ENCODE measurements at regions not wholly inside any gene's neighbourhood (a gene's known extent, or its start where the extent isn't known, plus 50 kb on each side); places are given as distances from the start of the nearest gene placed in this dataset.
A peak's percentile ranks its signal among the peaks of the same experiment; 100 is the strongest.
"Not testable (repeated sequence)": the region's sequence is repeated elsewhere in the genome, so short reads cannot be mapped to it uniquely, and the experiment has no call there.

GRCh38 chr3:171974986-171975837 lies 64.2 kb upstream of the FNDC3B start:
- DNase-seq (ENCODE audit: low read depth), result no peak
- in situ Hi-C loops (cut with HindIII; ENCODE audit: low pct_unique_long_range_greater_than_20kb, low sequenced_read_pairs), result no loop called here

GRCh38 chr3:171976526-171976925 lies 62.9 kb upstream of the FNDC3B start:
- in situ Hi-C loops (cut with HindIII; ENCODE audit: low pct_unique_long_range_greater_than_20kb, low sequenced_read_pairs), result no loop called here

GRCh38 chr3:171977441-171977840 lies 61.9 kb upstream of the FNDC3B start:
- DNase-seq (ENCODE audit: low read depth), result no peak
- in situ Hi-C loops (cut with HindIII; ENCODE audit: low pct_unique_long_range_greater_than_20kb, low sequenced_read_pairs), result no loop called here

More at GRCh38 chr3:171976526-171976925, 62.9 kb upstream of the FNDC3B start:
- no peak for DNase-seq (ENCODE audit: low read depth)

GRCh38 chr3:171977860-171978259 lies 61.5 kb upstream of the FNDC3B start:
- DNase-seq (ENCODE audit: low read depth), result no peak
- in situ Hi-C loops (cut with HindIII; ENCODE audit: low pct_unique_long_range_greater_than_20kb, low sequenced_read_pairs), result no loop called here

GRCh38 chr3:171978390-171978789 lies 61.0 kb upstream of the FNDC3B start:
- in situ Hi-C loops (cut with HindIII; ENCODE audit: low pct_unique_long_range_greater_than_20kb, low sequenced_read_pairs), result no loop called here

GRCh38 chr3:171979081-171979480 lies 60.3 kb upstream of the FNDC3B start:
- in situ Hi-C loops (cut with HindIII; ENCODE audit: low pct_unique_long_range_greater_than_20kb, low sequenced_read_pairs), result no loop called here
- no peak for DNase-seq (ENCODE audit: low read depth)

More at GRCh38 chr3:171978390-171978789, 61.0 kb upstream of the FNDC3B start:
- DNase-seq (ENCODE audit: low read depth), result no peak

GRCh38 chr3:171980578-171981270 lies 58.7 kb upstream of the FNDC3B start:
- DNase-seq (ENCODE audit: low read depth), result no peak
- in situ Hi-C loops (cut with HindIII; ENCODE audit: low pct_unique_long_range_greater_than_20kb, low sequenced_read_pairs), result no loop called here

GRCh38 chr3:171981271-171981605 lies 58.1 kb upstream of the FNDC3B start:
- no peak for DNase-seq (ENCODE audit: low read depth)
- in situ Hi-C loops (cut with HindIII; ENCODE audit: low pct_unique_long_range_greater_than_20kb, low sequenced_read_pairs), result no loop called here

GRCh38 chr3:171982828-171983227 lies 56.5 kb upstream of the FNDC3B start:
- in situ Hi-C loops (cut with HindIII; ENCODE audit: low pct_unique_long_range_greater_than_20kb, low sequenced_read_pairs), result no loop called here

GRCh38 chr3:171983685-171984084 lies 55.7 kb upstream of the FNDC3B start:
- in situ Hi-C loops (cut with HindIII; ENCODE audit: low pct_unique_long_range_greater_than_20kb, low sequenced_read_pairs); DNase-seq (ENCODE audit: low read depth): not testable (repeated sequence)

More at GRCh38 chr3:171982828-171983227, 56.5 kb upstream of the FNDC3B start:
- DNase-seq (ENCODE audit: low read depth), result peak; percentile 42

- DNase-seq (ENCODE audit: low read depth), result no peak
- in situ Hi-C loops (cut with HindIII; ENCODE audit: low pct_unique_long_range_greater_than_20kb, low sequenced_read_pairs), result no loop called here
Observed at GRCh38 chr3:171984883-171985282, 54.5 kb upstream of the FNDC3B start.

- in situ Hi-C loops (cut with HindIII; ENCODE audit: low pct_unique_long_range_greater_than_20kb, low sequenced_read_pairs), result no loop called here
- no peak for DNase-seq (ENCODE audit: low read depth)
Observed at GRCh38 chr3:171986176-171986575, 53.2 kb upstream of the FNDC3B start.

GRCh38 chr3:171986757-171987518 lies 52.4 kb upstream of the FNDC3B start:
- in situ Hi-C loops (cut with HindIII; ENCODE audit: low pct_unique_long_range_greater_than_20kb, low sequenced_read_pairs), result no loop called here
- DNase-seq (ENCODE audit: low read depth), result no peak
